CD4-positive, alpha-beta T cell treated with Interleukin-6 for 4 hours (primary cell): ENCODE measurements at regions not wholly inside any gene's neighbourhood (a gene's known extent, or its start where the extent isn't known, plus 50 kb on each side); places are given as distances from the start of the nearest gene placed in this dataset.

ENCODE experiments used
- DNase-seq: peaks from one replicate; pipeline ENCODE4 v3.0.0-alpha.2; 2020; ENCODE audit warnings: mixed read lengths

- DNase-seq, result no peak
These were observed 426.6 kb downstream of the OMA1 start for GRCh38 chr1:58119971-58120370.

GRCh38 chr1:58116284-58116683 is 430.2 kb downstream of the OMA1 start:
- no peak for DNase-seq

GRCh38 chr1:58109646-58110200 is 436.8 kb downstream of the OMA1 start:
- DNase-seq, result no peak

GRCh38 chr1:58108783-58109182 is 437.7 kb downstream of the OMA1 start:
- DNase-seq, result no peak

GRCh38 chr1:58107943-58108342 is 438.6 kb downstream of the OMA1 start:
- no peak for DNase-seq

GRCh38 chr1:58104960-58105359 is 441.6 kb downstream of the OMA1 start:
- no peak for DNase-seq

- no peak for DNase-seq
These were observed 449.8 kb downstream of the OMA1 start for GRCh38 chr1:58096714-58097113.

GRCh38 chr1:58095183-58095582 is 451.3 kb downstream of the OMA1 start:
- DNase-seq, result no peak

GRCh38 chr1:58094221-58094620 is 452.3 kb downstream of the OMA1 start:
- no peak for DNase-seq

- DNase-seq, result no peak
These were observed 455.9 kb downstream of the OMA1 start for GRCh38 chr1:58090640-58091039.

- no peak for DNase-seq
These were observed 456.5 kb downstream of the OMA1 start for GRCh38 chr1:58089898-58090534.

- no peak for DNase-seq
These were observed 462.3 kb downstream of the OMA1 start for GRCh38 chr1:58084266-58084665.

- no peak for DNase-seq
These were observed 463.9 kb downstream of the OMA1 start for GRCh38 chr1:58082596-58082995.

- no peak for DNase-seq
These were observed 470.3 kb downstream of the OMA1 start for GRCh38 chr1:58076258-58076657.

GRCh38 chr1:58075188-58075578 is 471.3 kb downstream of the OMA1 start:
- no peak for DNase-seq

- no peak for DNase-seq
These were observed 474.1 kb downstream of the OMA1 start for GRCh38 chr1:58072450-58072849.

GRCh38 chr1:58067082-58067481 is 479.4 kb downstream of the OMA1 start:
- DNase-seq, result no peak

- DNase-seq, result no peak
These were observed 481.0 kb downstream of the OMA1 start for GRCh38 chr1:58065520-58065919.

GRCh38 chr1:58064166-58064565 is 482.4 kb downstream of the OMA1 start:
- DNase-seq, result no peak

GRCh38 chr1:58063095-58063494 is 483.4 kb downstream of the OMA1 start:
- DNase-seq, result no peak

GRCh38 chr1:58062635-58063034 is 483.9 kb downstream of the OMA1 start:
- no peak for DNase-seq

GRCh38 chr1:58060559-58061170 is 485.9 kb downstream of the OMA1 start:
- no peak for DNase-seq

- no peak for DNase-seq
These were observed 486.7 kb downstream of the OMA1 start for GRCh38 chr1:58059789-58060188.

- no peak for DNase-seq
These were observed 488.2 kb downstream of the OMA1 start for GRCh38 chr1:58058323-58058722.

GRCh38 chr1:58057826-58058225 is 488.7 kb downstream of the OMA1 start:
- no peak for DNase-seq
